ENCODE measurements at regions not wholly inside any gene's neighbourhood (a gene's known extent, or its start where the extent isn't known, plus 50 kb on each side); places are given as distances from the start of the nearest gene placed in this dataset.

DNA sequence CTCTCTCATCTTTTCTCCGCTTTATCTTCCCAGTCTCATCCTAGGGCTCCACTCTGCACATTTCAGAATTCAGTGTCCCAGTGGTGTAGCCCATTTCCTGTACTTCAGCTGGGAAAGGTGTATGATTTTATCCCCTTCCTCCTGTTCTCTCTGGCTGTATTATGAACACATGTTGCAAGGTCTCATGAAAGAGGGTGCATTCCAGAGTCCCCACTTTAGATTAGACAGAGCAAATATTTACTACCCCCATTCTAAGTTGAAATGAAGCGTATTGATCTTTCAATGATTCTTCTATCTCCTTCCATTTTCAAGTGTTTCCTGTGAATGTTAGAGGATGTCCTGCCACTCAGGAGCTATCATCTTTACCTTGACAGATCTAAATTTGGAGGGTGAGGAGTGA, 123.2 kb downstream of the WIF1 start:
- no peak for TF ChIP-seq TAF1 (IDR thresholded peaks at IDR 0.05; ENCODE audit: borderline replicate concordance, insufficient read depth, low read length)
- TF ChIP-seq POLR2AphosphoS5 (IDR thresholded peaks at IDR 0.05; ENCODE audit: low read depth, low read length), result no peak
- TF ChIP-seq, protein P1, sequence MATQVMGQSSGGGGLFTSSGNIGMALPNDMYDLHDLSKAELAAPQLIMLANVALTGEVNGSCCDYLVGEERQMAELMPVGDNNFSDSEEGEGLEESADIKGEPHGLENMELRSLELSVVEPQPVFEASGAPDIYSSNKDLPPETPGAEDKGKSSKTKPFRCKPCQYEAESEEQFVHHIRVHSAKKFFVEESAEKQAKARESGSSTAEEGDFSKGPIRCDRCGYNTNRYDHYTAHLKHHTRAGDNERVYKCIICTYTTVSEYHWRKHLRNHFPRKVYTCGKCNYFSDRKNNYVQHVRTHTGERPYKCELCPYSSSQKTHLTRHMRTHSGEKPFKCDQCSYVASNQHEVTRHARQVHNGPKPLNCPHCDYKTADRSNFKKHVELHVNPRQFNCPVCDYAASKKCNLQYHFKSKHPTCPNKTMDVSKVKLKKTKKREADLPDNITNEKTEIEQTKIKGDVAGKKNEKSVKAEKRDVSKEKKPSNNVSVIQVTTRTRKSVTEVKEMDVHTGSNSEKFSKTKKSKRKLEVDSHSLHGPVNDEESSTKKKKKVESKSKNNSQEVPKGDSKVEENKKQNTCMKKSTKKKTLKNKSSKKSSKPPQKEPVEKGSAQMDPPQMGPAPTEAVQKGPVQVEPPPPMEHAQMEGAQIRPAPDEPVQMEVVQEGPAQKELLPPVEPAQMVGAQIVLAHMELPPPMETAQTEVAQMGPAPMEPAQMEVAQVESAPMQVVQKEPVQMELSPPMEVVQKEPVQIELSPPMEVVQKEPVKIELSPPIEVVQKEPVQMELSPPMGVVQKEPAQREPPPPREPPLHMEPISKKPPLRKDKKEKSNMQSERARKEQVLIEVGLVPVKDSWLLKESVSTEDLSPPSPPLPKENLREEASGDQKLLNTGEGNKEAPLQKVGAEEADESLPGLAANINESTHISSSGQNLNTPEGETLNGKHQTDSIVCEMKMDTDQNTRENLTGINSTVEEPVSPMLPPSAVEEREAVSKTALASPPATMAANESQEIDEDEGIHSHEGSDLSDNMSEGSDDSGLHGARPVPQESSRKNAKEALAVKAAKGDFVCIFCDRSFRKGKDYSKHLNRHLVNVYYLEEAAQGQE (IDR thresholded peaks at IDR 0.05; ENCODE audit: insufficient read depth in 1 of 2, low read depth in 2 of 2, low read length in 2 of 2), result no peak
- TF ChIP-seq SIN3A (IDR thresholded peaks at IDR 0.05; ENCODE audit: borderline replicate concordance, insufficient read depth, low read length), result no peak
- no peak for TF ChIP-seq FOXP2 (optimal IDR thresholded peaks at IDR 0.05; ENCODE audit: borderline replicate concordance, extremely low read depth, extremely low read length, insufficient read depth)
